CD4-positive, alpha-beta memory T cell (primary cell): ENCODE measurements at regions not wholly inside any gene's neighbourhood (a gene's known extent, or its start where the extent isn't known, plus 50 kb on each side); places are given as distances from the start of the nearest gene placed in this dataset.

Experiments
- CTCF ChIA-PET: fragments of 350-600 bp; sonication (Branson Sonifier 250); formaldehyde crosslinking; loops from one replicate; lab custom pipeline; 2021; ENCODE audit warnings: inconsistent platforms; ENCODE audit not compliant: partially characterized antibody; lab: Charles Lee
- POLR2A ChIA-PET: fragments of 350-600 bp; sonication (Branson Sonifier 250); formaldehyde crosslinking; loops from one replicate; lab custom pipeline; 2021; ENCODE audit not compliant: partially characterized antibody; lab: Charles Lee
- DNase-seq, 5 donors: peaks; one replicate each; pipeline versions ENCODE4 v3.0.0 to v3.0.0-alpha.2; 2020 to 2022; ENCODE audit warnings: mixed read lengths in 1 of 5
- H3K27ac ChIP-seq: one replicate; pipeline ENCODE4 v1.7.0; 2013; ENCODE audit warnings: low read depth, low read length
- H3K27me3 ChIP-seq: 2 replicates; pipeline ENCODE4 v1.7.0; 2013; ENCODE audit warnings: mild to moderate bottlenecking, low read length, moderate library complexity; ENCODE audit not compliant: insufficient read depth
- H3K36me3 ChIP-seq: 2 replicates; pipeline ENCODE4 v1.7.0; 2013; ENCODE audit warnings: mild to moderate bottlenecking, low read length, moderate library complexity; ENCODE audit not compliant: insufficient read depth
- H3K4me1 ChIP-seq: 2 replicates; pipeline ENCODE4 v1.7.0; 2013; ENCODE audit warnings: mild to moderate bottlenecking, low read length, moderate library complexity; ENCODE audit not compliant: insufficient read depth
- H3K4me3 ChIP-seq, 2 donors: one replicate each; pipeline ENCODE4 v1.7.0; 2013; ENCODE audit warnings: low read length in 2 of 2, mild to moderate bottlenecking in 1 of 2
- H3K9me3 ChIP-seq, 2 donors: one replicate each; pipeline ENCODE4 v1.7.0; 2013; ENCODE audit warnings: low read length in 2 of 2, control low read depth in 1 of 2; ENCODE audit not compliant: control insufficient read depth in 1 of 2
- H3K27ac Mint-ChIP-seq, 7 donors: one replicate each; pipeline ENCODE4 v1.8.0; 2020 to 2021; ENCODE audit warnings: mixed read lengths in 7 of 7, mild to moderate bottlenecking in 6 of 7, inconsistent platforms in 3 of 7, moderate library complexity in 3 of 7
- H3K27me3 Mint-ChIP-seq, 2 donors: one replicate each; pipeline ENCODE4 v1.8.0; 2020 to 2021; ENCODE audit warnings: mixed read lengths in 2 of 2
- H3K36me3 Mint-ChIP-seq, 2 donors: one replicate each; pipeline ENCODE4 v1.8.0; 2020 to 2021; ENCODE audit warnings: mixed read lengths in 2 of 2, inconsistent platforms in 1 of 2, mild to moderate bottlenecking in 1 of 2
- H3K4me1 Mint-ChIP-seq, 4 donors: one replicate each; pipeline ENCODE4 v1.8.0; 2020 to 2021; ENCODE audit warnings: mixed read lengths in 4 of 4, mild to moderate bottlenecking in 1 of 4
- H3K4me3 Mint-ChIP-seq, 8 donors: one replicate each; pipeline ENCODE4 v1.8.0; 2020 to 2021; ENCODE audit warnings: mixed read lengths in 8 of 8, mild to moderate bottlenecking in 7 of 8, moderate library complexity in 6 of 8, inconsistent platforms in 3 of 8
- H3K9me3 Mint-ChIP-seq, 8 donors: one replicate each; pipeline ENCODE4 v1.8.0; 2020 to 2021; ENCODE audit warnings: mixed read lengths in 8 of 8, mild to moderate bottlenecking in 5 of 8, inconsistent platforms in 3 of 8, moderate library complexity in 1 of 8
- intact Hi-C: fragments of 100-400 bp; cut with micrococcal nuclease; formaldehyde crosslinking; loops from one replicate; pipeline ENCODE4 v1.15.1; 2023

DNA sequence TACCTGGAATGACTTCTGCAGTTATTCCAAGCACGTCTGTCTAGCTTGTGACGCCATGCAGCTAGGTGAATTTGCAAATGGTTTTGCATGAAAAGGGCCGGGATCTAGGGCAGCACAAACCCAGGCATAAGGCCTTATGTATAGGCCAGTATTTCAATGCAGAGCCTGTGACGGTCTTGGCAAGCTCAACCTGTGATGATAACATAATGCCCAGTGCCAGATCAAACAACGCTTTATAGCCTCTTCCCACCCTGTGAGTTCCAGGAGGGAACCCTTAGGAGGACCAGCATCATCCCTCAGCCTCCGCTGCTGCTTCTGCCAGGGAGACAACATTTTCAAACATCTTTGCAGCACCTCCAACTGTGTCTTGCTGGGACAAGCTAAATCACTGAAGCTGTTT, 390.7 kb downstream of the INHBA start:
- H3K27ac Mint-ChIP-seq, result no peak overlapping the region
- no peak for DNase-seq
- H3K36me3 Mint-ChIP-seq, result no peaks in the 10 kb centered on the region
- ChIA-PET CTCF (no interaction called here), POLR2A (no interaction called here)
- intact Hi-C loops, result no loop called here
- H3K4me1 Mint-ChIP-seq, result no peaks in the 10 kb centered on the region
- H3K4me3 ChIP-seq, result no peak overlapping the region
- no peak overlapping the region for H3K27ac ChIP-seq
- no peak overlapping the region for H3K4me3 Mint-ChIP-seq
- H3K27me3 ChIP-seq, result no peaks in the 10 kb centered on the region
- H3K27me3 Mint-ChIP-seq, result no peaks in the 10 kb centered on the region
- no peaks in the 10 kb centered on the region for H3K4me1 ChIP-seq
- H3K36me3 ChIP-seq, result no peaks in the 10 kb centered on the region
- peaks cover 0 to 10% (median 3%) of the 10 kb centered on the region in 8 donors for H3K9me3 Mint-ChIP-seq
- H3K9me3 ChIP-seq, result no peaks in the 10 kb centered on the region

DNA sequence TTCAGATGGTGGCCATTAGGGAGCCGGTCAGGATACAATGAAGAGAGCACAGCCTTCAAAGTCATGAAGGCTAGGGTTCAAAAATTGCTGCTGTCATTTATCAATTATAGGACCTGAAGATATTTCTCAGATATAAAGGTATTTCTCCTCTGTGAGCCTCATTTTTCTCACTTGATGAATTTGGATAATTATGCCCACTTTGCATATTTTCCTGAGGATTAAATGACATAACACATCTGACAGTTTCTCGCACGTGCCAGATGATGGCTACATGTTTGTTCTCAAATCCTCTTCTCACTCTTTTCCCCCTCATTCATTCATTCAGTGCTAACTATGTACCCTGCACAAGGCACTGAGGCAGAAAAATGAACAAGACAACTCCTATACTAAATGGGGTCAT, 391.6 kb downstream of the INHBA start:
- H3K9me3 ChIP-seq, result no peaks in the 10 kb centered on the region
- H3K4me1 Mint-ChIP-seq, result no peaks in the 10 kb centered on the region
- H3K27me3 ChIP-seq, result no peaks in the 10 kb centered on the region
- no peak for DNase-seq
- ChIA-PET CTCF (no interaction called here), POLR2A (no interaction called here)
- peaks cover 0 to 9% (median 3%) of the 10 kb centered on the region in 8 donors for H3K9me3 Mint-ChIP-seq
- H3K36me3 ChIP-seq, result no peaks in the 10 kb centered on the region
- intact Hi-C loops, result no loop called here
- no peak overlapping the region for H3K27ac Mint-ChIP-seq
- H3K27me3 Mint-ChIP-seq, result no peaks in the 10 kb centered on the region
- H3K4me3 ChIP-seq, result no peak overlapping the region
- H3K4me3 Mint-ChIP-seq, result no peak overlapping the region
- H3K27ac ChIP-seq, result no peak overlapping the region
- H3K4me1 ChIP-seq, result no peaks in the 10 kb centered on the region
- no peaks in the 10 kb centered on the region for H3K36me3 Mint-ChIP-seq

DNA sequence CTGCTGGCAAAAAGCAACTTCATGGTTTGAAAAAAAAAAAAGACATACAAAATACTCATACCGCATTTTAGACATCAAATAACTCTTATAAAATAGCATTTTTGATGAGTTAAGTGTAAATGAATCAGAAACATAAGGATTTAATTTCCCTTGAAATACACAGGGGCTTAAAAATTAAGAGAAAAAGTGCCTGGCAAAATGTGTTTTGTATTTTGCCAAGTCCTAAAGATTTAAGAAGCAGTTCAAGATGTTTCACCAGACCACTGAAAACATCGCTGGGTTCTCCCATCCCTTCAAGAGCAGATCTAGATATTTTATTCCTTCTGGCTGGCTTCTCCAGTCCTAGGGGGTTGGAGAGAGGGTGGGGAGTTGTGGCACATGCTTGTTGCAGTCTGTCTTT, 396.4 kb downstream of the INHBA start:
- ChIA-PET POLR2A (no interaction called here), CTCF (no interaction called here)
- Mint-ChIP-seq H3K27ac (no peak overlapping the region), H3K27me3 (no peaks in the 10 kb centered on the region), H3K9me3 (peaks cover 0 to 17% (median 3%) of the 10 kb centered on the region in 8 donors), H3K4me1 (no peaks in the 10 kb centered on the region), H3K36me3 (no peaks in the 10 kb centered on the region), H3K4me3 (no peak overlapping the region)
- no peak overlapping the region for H3K27ac ChIP-seq
- no peaks in the 10 kb centered on the region for H3K36me3 ChIP-seq
- intact Hi-C loops, result no loop called here
- no peaks in the 10 kb centered on the region for H3K9me3 ChIP-seq
- H3K4me1 ChIP-seq, result no peaks in the 10 kb centered on the region
- H3K27me3 ChIP-seq, result no peaks in the 10 kb centered on the region
- H3K4me3 ChIP-seq, result no peak overlapping the region
- DNase-seq, result no peak

DNA sequence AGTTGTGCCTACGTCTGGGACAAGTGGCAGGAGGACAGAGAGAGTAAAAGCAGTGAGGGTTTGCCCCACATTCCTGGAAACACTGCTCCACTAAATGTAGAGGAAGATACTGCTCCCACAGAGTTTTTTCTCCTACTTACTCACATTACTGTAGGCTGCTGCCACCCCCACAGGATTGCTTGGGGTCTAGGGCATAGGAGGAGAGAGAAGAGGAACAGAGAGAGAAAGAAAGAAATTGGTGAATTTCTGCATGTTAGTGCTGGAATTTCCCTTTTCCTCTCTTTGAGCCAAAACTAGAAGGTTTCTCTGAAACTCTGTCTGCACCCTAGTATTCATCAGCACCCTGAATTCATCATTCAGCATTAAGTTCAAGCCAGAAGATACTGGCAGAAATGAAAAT, 397.9 kb downstream of the INHBA start:
- Mint-ChIP-seq H3K4me3 (no peak overlapping the region), H3K4me1 (no peaks in the 10 kb centered on the region), H3K27ac (no peak overlapping the region), H3K9me3 (peaks cover 0 to 17% (median 3%) of the 10 kb centered on the region in 8 donors), H3K27me3 (no peaks in the 10 kb centered on the region), H3K36me3 (no peaks in the 10 kb centered on the region)
- Histone ChIP-seq H3K36me3 (no peaks in the 10 kb centered on the region), H3K27ac (no peak overlapping the region), H3K9me3 (no peaks in the 10 kb centered on the region), H3K4me3 (no peak overlapping the region), H3K27me3 (no peaks in the 10 kb centered on the region), H3K4me1 (no peaks in the 10 kb centered on the region)
- intact Hi-C loops, result no loop called here
- ChIA-PET POLR2A (no interaction called here), CTCF (no interaction called here)
- DNase-seq, result no peak

DNA sequence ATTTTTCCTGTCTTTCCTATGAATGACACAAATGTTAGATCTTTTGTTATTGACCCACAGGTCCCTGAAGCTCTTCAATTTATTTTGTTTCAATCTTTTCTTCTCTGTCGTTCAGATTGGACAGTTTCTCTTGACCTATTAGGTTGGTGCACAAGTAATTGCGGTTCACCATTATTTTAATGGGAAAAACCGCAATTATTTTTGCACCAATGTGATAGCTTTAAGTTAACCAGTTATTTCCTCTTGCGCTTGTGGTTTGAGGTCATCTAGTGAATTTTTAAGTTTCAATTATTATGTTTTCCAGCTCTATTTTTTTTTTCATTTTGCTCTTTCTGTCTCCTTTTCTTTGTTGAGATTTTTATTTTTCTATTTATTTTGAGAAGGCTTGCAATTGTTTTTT, 399.2 kb downstream of the INHBA start:
- ChIA-PET CTCF (no interaction called here), POLR2A (no interaction called here)
- H3K36me3 ChIP-seq, result no peaks in the 10 kb centered on the region
- Mint-ChIP-seq H3K4me1 (no peaks in the 10 kb centered on the region), H3K9me3 (peaks cover 0 to 17% (median 3%) of the 10 kb centered on the region in 8 donors), H3K4me3 (no peak overlapping the region), H3K27ac (no peak overlapping the region), H3K36me3 (no peaks in the 10 kb centered on the region), H3K27me3 (no peaks in the 10 kb centered on the region)
- no peak overlapping the region for H3K27ac ChIP-seq
- intact Hi-C loops, result no loop called here
- no peaks in the 10 kb centered on the region for H3K4me1 ChIP-seq
- no peak overlapping the region for H3K4me3 ChIP-seq
- no peaks in the 10 kb centered on the region for H3K9me3 ChIP-seq
- no peaks in the 10 kb centered on the region for H3K27me3 ChIP-seq
- no peak for DNase-seq

DNA sequence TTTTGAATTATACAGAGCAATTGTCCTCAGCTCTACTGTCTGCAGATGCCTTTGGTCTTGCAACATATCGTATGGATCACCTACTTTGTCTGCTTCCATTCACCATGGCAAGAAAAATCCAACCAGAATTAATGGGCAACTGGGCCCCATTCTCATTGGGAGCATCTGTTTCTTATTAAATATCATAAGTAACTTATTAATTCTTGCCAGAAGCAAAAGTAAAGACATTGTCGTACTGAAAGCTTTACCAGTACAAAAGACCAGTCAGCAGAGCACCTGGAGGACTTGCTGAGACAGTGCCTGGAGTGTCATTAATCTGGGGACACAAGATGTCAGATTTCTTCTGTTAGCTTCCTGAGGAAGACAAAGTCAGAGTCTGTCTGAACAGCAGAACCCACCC, 404.5 kb downstream of the INHBA start:
- no peaks in the 10 kb centered on the region for H3K4me1 ChIP-seq
- H3K27ac ChIP-seq, result no peak overlapping the region
- no peak overlapping the region for H3K4me3 ChIP-seq
- intact Hi-C loops, result no loop called here
- Mint-ChIP-seq H3K27me3 (no peaks in the 10 kb centered on the region), H3K4me1 (no peaks in the 10 kb centered on the region), H3K9me3 (peaks cover 0 to 15% (median 4%) of the 10 kb centered on the region in 8 donors), H3K36me3 (no peaks in the 10 kb centered on the region), H3K4me3 (no peak overlapping the region), H3K27ac (no peak overlapping the region)
- CTCF ChIA-PET, result no interaction called here
- DNase-seq, result no peak
- POLR2A ChIA-PET, result no interaction called here
- no peaks in the 10 kb centered on the region for H3K27me3 ChIP-seq
- no peaks in the 10 kb centered on the region for H3K36me3 ChIP-seq
- no peaks in the 10 kb centered on the region for H3K9me3 ChIP-seq

DNA sequence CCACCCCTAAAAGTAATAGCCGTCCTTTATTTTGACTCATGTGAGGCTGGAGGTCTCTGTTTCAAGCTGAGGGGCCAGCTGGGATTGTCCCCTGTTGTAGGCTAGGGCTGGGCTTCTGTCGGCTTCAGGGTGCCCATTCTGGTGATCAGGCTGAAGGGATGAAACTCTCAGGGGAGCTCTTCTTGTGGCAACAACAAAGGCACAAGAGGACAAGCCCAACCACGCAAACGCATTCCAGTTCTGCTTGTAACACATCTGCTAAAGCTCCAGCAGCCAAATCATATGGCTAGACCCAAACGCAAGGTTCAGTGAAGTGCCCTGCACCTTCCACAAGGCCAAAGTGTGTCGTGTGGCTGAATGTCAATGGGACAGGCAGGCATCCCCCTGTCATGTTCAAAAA, 405.7 kb downstream of the INHBA start:
- Histone ChIP-seq H3K36me3 (no peaks in the 10 kb centered on the region), H3K4me1 (no peaks in the 10 kb centered on the region), H3K4me3 (no peak overlapping the region), H3K27me3 (no peaks in the 10 kb centered on the region), H3K9me3 (no peaks in the 10 kb centered on the region), H3K27ac (no peak overlapping the region)
- CTCF ChIA-PET, result no interaction called here
- no peak for DNase-seq
- no peaks in the 10 kb centered on the region for H3K36me3 Mint-ChIP-seq
- no peaks in the 10 kb centered on the region for H3K4me1 Mint-ChIP-seq
- intact Hi-C loops, result no loop called here
- peaks cover 0 to 10% (median 4%) of the 10 kb centered on the region in 8 donors for H3K9me3 Mint-ChIP-seq
- H3K27ac Mint-ChIP-seq, result no peak overlapping the region
- POLR2A ChIA-PET, result no interaction called here
- no peak overlapping the region for H3K4me3 Mint-ChIP-seq
- no peaks in the 10 kb centered on the region for H3K27me3 Mint-ChIP-seq

DNA sequence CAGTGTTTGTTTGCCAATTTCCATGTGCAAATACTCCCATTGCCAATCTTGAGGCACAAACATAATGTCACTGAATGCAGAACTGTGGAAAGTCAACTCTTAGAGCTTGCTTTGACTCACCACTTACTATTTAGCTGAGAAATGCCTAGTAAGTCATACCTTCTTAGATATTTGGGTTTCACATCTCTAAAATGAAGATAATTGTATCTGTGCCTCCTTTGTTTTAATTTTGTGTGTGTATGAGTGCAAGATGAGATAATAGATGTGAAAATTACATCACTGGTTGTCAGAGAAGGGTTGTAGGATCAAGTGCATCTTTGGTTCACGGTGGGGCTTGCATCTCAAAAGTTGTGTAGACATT, 407.5 kb downstream of the INHBA start:
- no peak overlapping the region for H3K4me3 ChIP-seq
- H3K27ac ChIP-seq, result no peak overlapping the region
- H3K9me3 Mint-ChIP-seq, result peaks cover 0 to 6% (median 2%) of the 10 kb centered on the region in 8 donors
- no peaks in the 10 kb centered on the region for H3K36me3 ChIP-seq
- H3K4me1 ChIP-seq, result no peaks in the 10 kb centered on the region
- no peak overlapping the region for H3K27ac Mint-ChIP-seq
- no peaks in the 10 kb centered on the region for H3K27me3 Mint-ChIP-seq
- H3K9me3 ChIP-seq, result no peaks in the 10 kb centered on the region
- POLR2A ChIA-PET, result no interaction called here
- no peak overlapping the region for H3K4me3 Mint-ChIP-seq
- CTCF ChIA-PET, result no interaction called here
- H3K4me1 Mint-ChIP-seq, result no peaks in the 10 kb centered on the region
- no peak for DNase-seq
- no peaks in the 10 kb centered on the region for H3K36me3 Mint-ChIP-seq
- intact Hi-C loops, result no loop called here
- no peaks in the 10 kb centered on the region for H3K27me3 ChIP-seq
